ENCODE measurements at regions not wholly inside any gene's neighbourhood (a gene's known extent, or its start where the extent isn't known, plus 50 kb on each side); places are given as distances from the start of the nearest gene placed in this dataset.

- ChIA-PET CTCF (ENCODE audit: partially characterized antibody) (interaction anchor here (0.7 to 1.2 kb wide), 2 partner anchors 33 to 187 kb away, joined by 3 to 4 read pairs; no protein-coding TSS in a partner anchor), POLR2A (ENCODE audit: partially characterized antibody) (interaction anchor here (0.8 kb wide), 1 partner anchor 13 kb away, joined by 3 read pairs; no protein-coding TSS in a partner anchor)
- Histone ChIP-seq H3K18ac (ENCODE audit: extremely low read depth, low read length) (no peak overlapping the region), H2AFZ (ENCODE audit: low read length) (0 out of 2 replicates have a peak overlapping the region, but pooled peaks have one; percentile 8), H2BK12ac (ENCODE audit: low read depth, low read length) (no peak overlapping the region), H3K23ac (ENCODE audit: insufficient read length) (no peak overlapping the region), H3K14ac (ENCODE audit: insufficient read length) (no peak overlapping the region), H3K9ac (replicated peaks in 1 of 4; ENCODE audit: extremely low read depth in 1 of 4, low read depth in 3 of 4, low read length in 3 of 4) (no peak overlapping the region), H3K79me2 (ENCODE audit: control insufficient read depth in 1 of 2, insufficient read depth in 2 of 2, low read length in 2 of 2) (no peaks in the 10 kb centered on the region), H4K8ac (ENCODE audit: extremely low read depth, insufficient read depth, low read length) (no peak overlapping the region), H2BK120ac (replicated peaks; ENCODE audit: low read depth, low read length) (no peak overlapping the region), H4K5ac (ENCODE audit: insufficient read length, low read depth, low read length) (no peak overlapping the region), H4K20me1 (replicated peaks in 1 of 2; ENCODE audit: control insufficient read depth in 1 of 2, insufficient read depth in 2 of 2, low read length in 2 of 2) (peaks cover 0 to 1% of the 10 kb centered on the region in 2 experiments), H3K9me3 (ENCODE audit: insufficient read depth in 2 of 2, low read depth in 1 of 2, low read length in 1 of 2) (no peaks in the 10 kb centered on the region), H3K27ac (ENCODE audit: low read depth, low read length) (no peak overlapping the region), H3K4me2 (ENCODE audit: insufficient read depth in 1 of 2, low read depth in 2 of 2, low read length in 2 of 2) (no peak overlapping the region), H3K4me3 (ENCODE audit: extremely low read depth in 1 of 4, insufficient read depth in 2 of 4, low read depth in 3 of 4, low read length in 4 of 4) (no peak overlapping the region), H2BK5ac (ENCODE audit: low read depth, low read length) (no peak overlapping the region), H3K27me3 (replicated peaks in 1 of 4; ENCODE audit: control insufficient read depth in 3 of 4, extremely low read depth in 1 of 4, insufficient read depth in 3 of 4, low read length in 3 of 4) (no peaks in the 10 kb centered on the region), H3K79me1 (ENCODE audit: low read depth, low read length) (no peaks in the 10 kb centered on the region), H3K23me2 (ENCODE audit: low read depth, low read length) (no peaks in the 10 kb centered on the region), H3K4me1 (replicated peaks in 1 of 4; ENCODE audit: control insufficient read depth in 3 of 4, insufficient read depth in 4 of 4, low read length in 3 of 4) (0 out of 7 replicates have a peak, but pooled peaks cover 0 to 2% (median 0%) of the 10 kb centered on the region in 4 experiments), H3K4ac (replicated peaks; ENCODE audit: insufficient read length, low read depth, low read length) (no peak overlapping the region), H2BK15ac (ENCODE audit: low read length) (no peak overlapping the region), H3K56ac (replicated peaks; ENCODE audit: insufficient read length, low read depth, low read length) (no peak overlapping the region), H3K36me3 (ENCODE audit: control insufficient read depth in 2 of 4, insufficient read depth in 4 of 4, low read length in 3 of 4) (no peaks in the 10 kb centered on the region), H2AK5ac (ENCODE audit: low read depth, low read length) (no peak overlapping the region), H2BK20ac (ENCODE audit: low read length) (no peak overlapping the region), H4K91ac (replicated peaks; ENCODE audit: insufficient read length, low read length) (no peak overlapping the region)
- DNase-seq (ENCODE audit: low read depth in 1 of 2, low spot score in 2 of 2) (no peak), FAIRE-seq (no peak)
- WGBS, 2 experiments (ENCODE audit: extremely low coverage in 1 of 2, insufficient coverage in 1 of 2, insufficient read length in 1 of 2, insufficient replicate concordance in 2 of 2, low coverage in 1 of 2, low lambda C conversion rate in 2 of 2, missing lambda C conversion rate in 1 of 2) = 95% methylated on average over 2 of the region's 2 CpGs; no CpG with 5 or more reads in 1 of the 2 experiments
- no peak for TF ChIP-seq SP2 (IDR thresholded peaks at IDR 0.05; ENCODE audit: low read length)
- no peak for TF ChIP-seq POLR2AphosphoS5 (IDR thresholded peaks at IDR 0.05; ENCODE audit: low read depth, low read length)
- TF ChIP-seq CREB1 (IDR thresholded peaks at IDR 0.05) = no peak
- TF ChIP-seq CBX5 (IDR thresholded peaks at IDR 0.05; ENCODE audit: low read depth, low read length) = no peak
- TF ChIP-seq TAF7 (optimal IDR thresholded peaks at IDR 0.05; ENCODE audit: borderline replicate concordance, low read depth, low read length) = no peak
- no peak for TF ChIP-seq SP1 (IDR thresholded peaks at IDR 0.05; ENCODE audit: low read depth, low read length)
- TF ChIP-seq TCF12 (IDR thresholded peaks at IDR 0.05; ENCODE audit: low read depth, low read length) = no peak
- TF ChIP-seq EGR1 (IDR thresholded peaks at IDR 0.05; ENCODE audit: borderline replicate concordance, low read depth, low read length) = no peak
- no peak for TF ChIP-seq EP300 (IDR thresholded peaks at IDR 0.05; ENCODE audit: borderline replicate concordance in 1 of 2, low read depth in 2 of 2, low read length in 2 of 2)
- no peak for TF ChIP-seq NANOG (IDR thresholded peaks at IDR 0.05; ENCODE audit: insufficient read depth, low read depth, low read length, poor library complexity, severe bottlenecking)
- TF ChIP-seq SRF (IDR thresholded peaks at IDR 0.05; ENCODE audit: low read depth, low read length) = no peak
- TF ChIP-seq NRF1 (IDR thresholded peaks at IDR 0.05; ENCODE audit: low read depth, low read length) = no peak
- TF ChIP-seq RFX5 (IDR thresholded peaks at IDR 0.05; ENCODE audit: borderline replicate concordance, low read depth, low read length) = no peak
- no peak for TF ChIP-seq USF2 (IDR thresholded peaks at IDR 0.05; ENCODE audit: low read length)
Observed at GRCh38 chr1:70718086-70718630, 307.1 kb downstream of the CTH start.
